Epithelial cell of esophagus (primary cell): ENCODE measurements at regions not wholly inside any gene's neighbourhood (a gene's known extent, or its start where the extent isn't known, plus 50 kb on each side); places are given as distances from the start of the nearest gene placed in this dataset.

Source experiments
- DNase-seq: peaks from one replicate; pipeline ENCODE4 v3.0.0; 2010; ENCODE audit warnings: low read depth
- H3K4me3 ChIP-seq: 2 replicates; pipeline ENCODE4 v1.5.1; 2011; ENCODE audit warnings: mild to moderate bottlenecking, low read length, control low read depth
- TF ChIP-seq, protein P1 (sequence below): IDR thresholded peaks from 2 replicates; pipeline ENCODE4 v1.5.1; 2011; ENCODE audit warnings: low read depth, mild to moderate bottlenecking, low read length, control low read depth, inconsistent platforms; ENCODE audit not compliant: insufficient read depth; ENCODE audit errors: missing control alignments

DNA sequence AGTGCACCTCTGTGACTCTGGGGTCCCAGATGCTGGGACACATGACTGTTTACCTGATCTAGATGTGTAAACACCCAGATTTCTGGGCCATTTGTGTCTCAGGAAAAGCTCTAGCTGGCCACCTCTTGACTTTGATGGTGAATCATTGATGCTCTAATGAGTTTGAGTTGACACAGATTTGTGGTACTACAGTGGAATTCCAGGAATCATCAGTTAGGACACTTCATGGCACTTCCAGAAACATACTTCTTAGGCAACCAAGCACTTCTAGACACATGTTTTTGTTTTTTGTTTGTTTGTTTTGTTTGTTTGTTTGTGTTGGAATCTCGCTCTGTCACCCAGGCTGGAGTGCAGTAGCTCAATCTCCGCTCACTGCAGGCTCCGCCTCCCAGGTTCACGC, 302.2 kb upstream of the ZMIZ1 start:
- TF ChIP-seq, protein P1, sequence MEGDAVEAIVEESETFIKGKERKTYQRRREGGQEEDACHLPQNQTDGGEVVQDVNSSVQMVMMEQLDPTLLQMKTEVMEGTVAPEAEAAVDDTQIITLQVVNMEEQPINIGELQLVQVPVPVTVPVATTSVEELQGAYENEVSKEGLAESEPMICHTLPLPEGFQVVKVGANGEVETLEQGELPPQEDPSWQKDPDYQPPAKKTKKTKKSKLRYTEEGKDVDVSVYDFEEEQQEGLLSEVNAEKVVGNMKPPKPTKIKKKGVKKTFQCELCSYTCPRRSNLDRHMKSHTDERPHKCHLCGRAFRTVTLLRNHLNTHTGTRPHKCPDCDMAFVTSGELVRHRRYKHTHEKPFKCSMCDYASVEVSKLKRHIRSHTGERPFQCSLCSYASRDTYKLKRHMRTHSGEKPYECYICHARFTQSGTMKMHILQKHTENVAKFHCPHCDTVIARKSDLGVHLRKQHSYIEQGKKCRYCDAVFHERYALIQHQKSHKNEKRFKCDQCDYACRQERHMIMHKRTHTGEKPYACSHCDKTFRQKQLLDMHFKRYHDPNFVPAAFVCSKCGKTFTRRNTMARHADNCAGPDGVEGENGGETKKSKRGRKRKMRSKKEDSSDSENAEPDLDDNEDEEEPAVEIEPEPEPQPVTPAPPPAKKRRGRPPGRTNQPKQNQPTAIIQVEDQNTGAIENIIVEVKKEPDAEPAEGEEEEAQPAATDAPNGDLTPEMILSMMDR = no peak
- no peak overlapping the region for H3K4me3 ChIP-seq
- no peak for DNase-seq

DNA sequence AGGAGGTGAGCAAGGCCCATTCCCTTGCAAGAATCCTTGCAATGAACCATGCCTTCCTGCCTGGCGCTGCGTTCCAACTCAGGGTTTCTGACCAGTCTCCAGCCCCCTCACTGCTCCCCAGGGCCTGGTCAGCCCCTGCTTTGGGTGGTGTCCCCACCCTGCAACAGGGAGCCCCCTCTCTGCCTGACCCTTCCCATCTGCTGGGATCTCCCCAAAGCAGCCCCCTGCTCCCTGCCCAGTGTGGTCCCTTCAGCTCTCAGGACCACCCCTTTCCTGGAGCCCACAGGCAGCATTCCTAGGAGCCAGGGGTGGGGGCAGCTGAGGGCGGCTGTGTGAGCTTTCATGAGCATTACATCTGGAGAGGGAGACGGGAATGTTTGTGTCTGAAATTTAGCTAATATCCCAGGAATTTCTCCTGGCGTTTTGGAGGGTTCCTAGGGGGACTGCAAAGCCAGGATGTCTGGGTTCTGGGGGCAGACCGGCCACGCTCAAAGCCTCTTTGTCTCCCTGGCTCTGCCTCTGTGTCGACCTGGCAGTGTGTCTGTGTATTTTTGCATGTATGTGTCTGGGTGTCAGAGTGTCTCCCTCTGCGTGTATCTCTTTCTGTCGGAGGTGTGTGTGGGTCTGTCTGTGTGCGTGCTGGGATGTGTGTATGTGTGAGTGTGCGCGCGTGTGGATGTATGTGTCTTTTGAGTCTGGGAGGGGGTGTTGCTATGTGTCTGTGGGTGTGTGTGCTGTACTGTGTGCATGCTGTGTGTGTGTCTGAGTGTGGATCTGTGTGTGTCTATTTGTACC, 300.5 kb upstream of the ZMIZ1 start:
- DNase-seq = no peak
- TF ChIP-seq, protein P1 = no peak
- no peak overlapping the region for H3K4me3 ChIP-seq

DNA sequence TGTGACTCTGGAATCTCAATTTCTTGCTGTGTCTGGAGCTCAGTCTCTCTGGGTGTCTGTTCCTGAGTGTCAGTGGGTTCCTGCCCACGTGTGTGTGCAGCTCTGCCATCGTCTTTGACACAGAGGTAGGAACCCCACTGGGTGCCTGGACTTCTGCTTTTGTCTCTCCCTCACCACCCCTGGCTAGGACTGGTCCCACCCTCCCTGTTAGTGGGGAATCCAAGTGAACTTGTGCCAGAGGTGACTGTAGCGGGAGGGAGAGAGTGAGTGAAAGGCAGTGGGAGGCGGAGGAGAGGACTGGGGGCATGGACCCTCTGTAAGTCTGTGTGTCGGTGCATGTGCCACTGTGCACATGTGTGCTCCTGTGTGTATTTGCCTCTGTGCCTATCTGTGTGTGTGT, 299.9 kb upstream of the ZMIZ1 start:
- no peak for DNase-seq
- H3K4me3 ChIP-seq = no peak overlapping the region
- TF ChIP-seq, protein P1 = no peak

DNA sequence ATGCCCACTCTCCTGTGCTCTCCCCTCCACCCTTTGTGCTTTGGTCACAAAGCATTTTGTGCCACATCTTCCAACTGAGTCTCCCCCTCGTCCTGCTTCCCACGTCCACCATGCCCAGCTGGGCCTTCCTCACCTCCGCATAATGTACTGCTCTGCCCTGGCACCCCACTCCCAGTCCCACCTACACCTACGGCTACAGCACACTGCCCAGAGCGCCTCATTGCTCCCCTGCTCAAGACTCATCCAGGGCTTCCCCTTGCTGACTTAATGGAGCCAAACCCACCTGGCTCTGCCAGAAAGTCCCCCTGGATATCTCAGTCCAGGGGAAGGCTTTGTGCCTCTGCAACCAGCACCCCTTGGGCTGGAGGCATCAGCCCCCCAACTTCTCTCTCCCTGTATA, 299.2 kb upstream of the ZMIZ1 start:
- no peak overlapping the region for H3K4me3 ChIP-seq
- DNase-seq = no peak
- TF ChIP-seq, protein P1 = no peak

DNA sequence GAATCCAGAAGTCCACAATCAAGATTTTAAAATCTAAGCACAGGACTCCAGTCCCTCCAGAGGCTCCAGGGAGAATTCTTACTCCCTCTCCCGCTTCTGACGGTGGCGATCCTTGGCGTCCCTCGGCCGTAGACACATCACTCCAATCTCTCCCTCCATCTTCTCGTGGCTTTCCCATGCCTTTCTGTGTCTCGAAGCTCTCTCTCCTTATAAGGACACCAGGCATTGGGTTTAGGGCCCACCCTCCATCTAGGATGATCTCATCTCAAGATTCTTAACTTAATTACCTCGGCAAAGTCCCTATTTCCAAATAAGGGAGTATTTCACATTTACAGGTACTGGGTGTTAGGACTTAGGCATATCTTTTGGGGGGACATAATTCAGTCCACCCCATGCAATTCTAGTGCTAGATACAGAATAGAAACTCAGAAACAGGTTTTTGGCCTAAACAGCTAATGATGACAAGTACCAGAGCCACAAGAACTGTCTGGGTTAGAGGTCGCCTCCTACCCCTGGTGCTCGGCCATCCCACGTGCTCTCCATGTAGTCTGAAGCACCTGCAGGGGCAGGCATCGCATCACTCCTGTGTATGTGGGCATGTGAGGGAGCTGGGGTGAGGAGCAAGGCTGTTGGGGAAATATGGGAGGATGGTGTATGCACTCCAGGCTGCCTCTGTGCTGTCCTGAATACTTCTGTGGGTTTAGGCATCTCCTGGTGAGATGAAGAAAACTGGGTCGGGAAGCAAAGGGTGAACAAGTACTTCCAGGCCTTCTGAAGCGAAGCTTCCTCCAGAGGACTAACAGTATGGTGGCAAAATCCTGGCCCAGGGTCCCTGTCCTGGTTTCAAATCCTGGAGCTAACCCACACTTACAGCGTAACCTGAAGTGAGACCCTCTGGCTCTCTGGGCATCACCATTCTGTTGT, 298.3 kb upstream of the ZMIZ1 start:
- TF ChIP-seq, protein P1 = no peak
- no peak overlapping the region for H3K4me3 ChIP-seq
- no peak for DNase-seq

DNA sequence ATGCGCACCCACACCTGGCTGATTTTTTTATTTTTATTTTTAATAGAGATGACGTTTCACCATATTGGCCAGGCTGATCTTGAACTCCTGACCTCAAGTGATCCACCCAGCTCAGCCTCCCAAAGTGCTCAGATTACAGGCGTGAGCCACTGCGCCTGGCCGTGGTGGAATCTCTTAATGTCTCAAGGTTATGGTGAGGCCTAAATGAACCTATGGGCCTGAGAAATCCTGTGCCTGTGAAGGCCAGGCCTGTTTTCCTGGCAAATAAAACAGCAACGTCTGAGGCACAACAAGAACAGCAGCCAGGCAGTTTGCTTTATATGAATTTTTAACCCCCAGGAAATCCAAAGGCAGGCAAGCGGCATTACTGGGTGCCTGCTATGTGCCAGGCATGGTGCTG, 297.5 kb upstream of the ZMIZ1 start:
- TF ChIP-seq, protein P1 = no peak
- DNase-seq = no peak

More for the DNA sequence above, 297.5 kb upstream of the ZMIZ1 start:
- H3K4me3 ChIP-seq = no peak overlapping the region
